ENCODE measurements at regions not wholly inside any gene's neighbourhood (a gene's known extent, or its start where the extent isn't known, plus 50 kb on each side); places are given as distances from the start of the nearest gene placed in this dataset.
"Not testable (repeated sequence)": the region's sequence is repeated elsewhere in the genome, so short reads cannot be mapped to it uniquely, and the experiment has no call there.

DNA sequence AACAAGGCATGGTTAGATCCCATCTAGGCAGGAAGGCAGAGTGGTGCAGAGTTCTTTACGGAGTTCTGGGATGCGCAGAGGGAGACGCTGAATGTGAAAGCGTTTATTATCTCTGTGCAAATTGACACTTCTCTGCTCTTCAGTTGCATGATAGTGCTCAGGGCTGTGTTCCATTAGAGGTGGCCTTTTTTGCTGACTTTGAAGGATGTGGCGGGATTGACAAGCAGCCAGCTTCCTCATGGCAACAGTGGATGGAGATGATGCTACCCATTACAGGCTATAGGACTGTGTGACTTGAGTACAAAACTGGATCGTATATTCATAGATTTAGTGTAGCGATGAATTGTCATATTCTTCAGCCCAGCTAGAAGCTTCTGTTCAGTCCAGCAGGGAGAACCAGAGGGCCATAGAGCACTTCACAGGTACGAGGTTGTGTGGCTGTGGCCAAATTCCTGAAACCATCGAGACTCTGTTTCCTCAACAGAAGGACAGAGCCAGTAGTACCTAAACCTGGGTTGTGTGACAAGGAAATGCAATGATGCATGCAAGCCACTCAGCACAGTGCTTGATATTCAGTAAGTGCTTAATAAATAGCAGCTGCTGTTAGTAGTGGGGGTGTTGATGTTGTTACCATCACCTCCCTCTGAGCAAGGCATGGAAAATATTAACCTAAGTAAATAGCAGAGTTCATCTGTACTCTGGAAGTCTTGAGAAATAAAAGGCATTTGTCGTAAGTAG, 430.0 kb upstream of the KAZN start:
- TF ChIP-seq, protein P1, sequence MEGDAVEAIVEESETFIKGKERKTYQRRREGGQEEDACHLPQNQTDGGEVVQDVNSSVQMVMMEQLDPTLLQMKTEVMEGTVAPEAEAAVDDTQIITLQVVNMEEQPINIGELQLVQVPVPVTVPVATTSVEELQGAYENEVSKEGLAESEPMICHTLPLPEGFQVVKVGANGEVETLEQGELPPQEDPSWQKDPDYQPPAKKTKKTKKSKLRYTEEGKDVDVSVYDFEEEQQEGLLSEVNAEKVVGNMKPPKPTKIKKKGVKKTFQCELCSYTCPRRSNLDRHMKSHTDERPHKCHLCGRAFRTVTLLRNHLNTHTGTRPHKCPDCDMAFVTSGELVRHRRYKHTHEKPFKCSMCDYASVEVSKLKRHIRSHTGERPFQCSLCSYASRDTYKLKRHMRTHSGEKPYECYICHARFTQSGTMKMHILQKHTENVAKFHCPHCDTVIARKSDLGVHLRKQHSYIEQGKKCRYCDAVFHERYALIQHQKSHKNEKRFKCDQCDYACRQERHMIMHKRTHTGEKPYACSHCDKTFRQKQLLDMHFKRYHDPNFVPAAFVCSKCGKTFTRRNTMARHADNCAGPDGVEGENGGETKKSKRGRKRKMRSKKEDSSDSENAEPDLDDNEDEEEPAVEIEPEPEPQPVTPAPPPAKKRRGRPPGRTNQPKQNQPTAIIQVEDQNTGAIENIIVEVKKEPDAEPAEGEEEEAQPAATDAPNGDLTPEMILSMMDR (IDR thresholded peaks at IDR 0.05; ENCODE audit: low read depth, low read length, missing control alignments) = no peak
- no peak overlapping the region for H3K4me3 ChIP-seq (ENCODE audit: low read depth, low read length)
- no peak for DNase-seq (ENCODE audit: low read depth)
- in situ Hi-C loops (cut with HindIII; ENCODE audit: low sequenced_read_pairs) = no loop called here

DNA sequence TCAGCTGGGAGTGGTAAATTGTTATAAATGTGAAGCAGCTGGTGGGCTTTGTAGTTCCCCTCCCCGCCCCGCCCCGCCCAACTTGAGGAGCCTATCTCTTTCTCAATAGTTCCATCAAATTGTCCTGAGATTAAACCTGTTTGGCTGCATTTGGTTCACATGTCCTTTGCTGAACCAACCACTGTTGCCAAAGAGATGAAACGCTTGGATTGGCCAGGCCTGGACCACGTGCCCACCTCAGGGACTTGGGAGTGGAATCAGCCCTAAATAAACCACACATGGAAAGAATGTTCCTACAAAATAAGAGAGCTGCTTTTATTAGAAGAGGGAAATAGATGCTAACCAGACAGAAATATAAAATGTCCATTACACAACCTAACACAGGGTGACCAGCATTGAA, 424.9 kb upstream of the KAZN start:
- no peak overlapping the region for H3K4me3 ChIP-seq (ENCODE audit: low read depth, low read length)
- TF ChIP-seq, protein P1 (IDR thresholded peaks at IDR 0.05; ENCODE audit: low read depth, low read length, missing control alignments) = no peak
- no peak for DNase-seq (ENCODE audit: low read depth)
- in situ Hi-C loops (cut with HindIII; ENCODE audit: low sequenced_read_pairs) = no loop called here

DNA sequence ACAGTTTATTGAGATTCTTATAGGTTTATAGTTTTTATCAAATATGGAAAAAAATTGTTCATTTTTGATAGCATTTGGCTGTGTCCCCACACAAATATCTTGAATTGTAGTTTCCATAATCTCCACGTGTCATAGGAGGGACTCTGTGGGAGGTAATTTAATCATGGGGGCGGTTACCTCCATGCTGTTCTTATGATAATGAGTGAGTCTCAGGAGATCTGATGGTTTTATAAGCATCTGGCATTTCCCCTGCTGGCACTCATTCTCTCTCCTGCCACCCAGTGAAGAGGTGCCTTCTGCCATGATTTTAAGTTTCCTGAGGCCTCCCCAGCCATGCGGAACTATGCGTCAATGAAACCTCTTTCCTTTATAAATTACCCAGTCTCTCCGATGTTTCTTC, 420.6 kb upstream of the KAZN start:
- DNase-seq (ENCODE audit: low read depth); H3K4me3 ChIP-seq (ENCODE audit: low read depth, low read length); in situ Hi-C loops (cut with HindIII; ENCODE audit: low sequenced_read_pairs): not testable (repeated sequence)

DNA sequence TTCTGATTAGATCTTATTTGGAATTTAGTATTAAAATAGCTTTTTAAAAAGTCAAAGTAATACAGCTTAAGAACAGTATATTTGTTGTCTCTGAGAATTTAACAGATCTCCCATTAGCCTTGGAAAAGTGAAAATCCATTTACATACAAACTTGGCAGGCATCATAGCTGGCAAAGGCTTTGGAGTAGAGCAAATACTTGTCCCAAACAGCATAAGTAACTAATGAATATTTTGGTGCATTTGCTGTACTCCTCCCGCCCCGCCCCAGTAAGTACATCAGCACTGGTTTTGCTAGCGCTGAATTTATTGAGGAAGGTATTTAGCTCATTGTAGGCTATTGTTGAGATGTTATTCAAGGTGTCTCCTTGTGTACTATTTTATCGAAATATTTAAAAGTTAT, 417.7 kb upstream of the KAZN start:
- TF ChIP-seq, protein P1 (IDR thresholded peaks at IDR 0.05; ENCODE audit: low read depth, low read length, missing control alignments) = no peak
- in situ Hi-C loops (cut with HindIII; ENCODE audit: low sequenced_read_pairs) = no loop called here
- DNase-seq (ENCODE audit: low read depth) = peak; percentile 9
- H3K4me3 ChIP-seq (ENCODE audit: low read depth, low read length) = no peak overlapping the region

DNA sequence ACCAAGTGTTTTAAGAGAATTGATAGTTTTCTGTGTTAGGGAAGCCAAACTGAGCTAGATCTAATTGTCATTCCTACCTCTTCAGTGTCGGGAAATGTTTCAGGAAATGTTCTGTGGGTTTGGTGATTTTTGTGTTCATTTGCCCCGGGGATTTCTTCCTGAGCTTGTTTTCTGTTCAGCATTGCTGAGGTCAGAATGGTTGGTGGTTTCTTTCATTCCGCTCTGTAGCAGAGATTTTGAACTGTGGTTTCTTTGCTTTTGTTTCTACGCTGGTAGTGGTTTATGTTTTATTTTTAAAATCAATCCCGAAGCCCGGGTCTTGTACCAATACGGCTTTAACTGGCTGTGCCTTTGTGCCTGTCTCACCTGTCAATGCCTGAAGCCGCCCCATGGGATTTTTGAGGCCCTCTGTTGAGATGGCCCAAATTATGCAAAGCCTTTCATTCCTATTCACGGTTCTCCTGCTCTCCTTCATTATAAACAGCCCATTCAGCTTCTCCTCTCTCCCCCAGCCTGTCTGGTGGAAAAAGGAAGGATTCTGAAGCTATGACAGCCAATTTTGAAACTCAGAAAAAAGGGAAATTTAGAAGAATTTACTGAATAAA, 417.2 kb upstream of the KAZN start:
- peak; percentile 76 for DNase-seq (ENCODE audit: low read depth)
- H3K4me3 ChIP-seq (ENCODE audit: low read depth, low read length) = no peak overlapping the region
- in situ Hi-C loops (cut with HindIII; ENCODE audit: low sequenced_read_pairs) = no loop called here
- TF ChIP-seq, protein P1 (IDR thresholded peaks at IDR 0.05; ENCODE audit: low read depth, low read length, missing control alignments) = no peak

DNA sequence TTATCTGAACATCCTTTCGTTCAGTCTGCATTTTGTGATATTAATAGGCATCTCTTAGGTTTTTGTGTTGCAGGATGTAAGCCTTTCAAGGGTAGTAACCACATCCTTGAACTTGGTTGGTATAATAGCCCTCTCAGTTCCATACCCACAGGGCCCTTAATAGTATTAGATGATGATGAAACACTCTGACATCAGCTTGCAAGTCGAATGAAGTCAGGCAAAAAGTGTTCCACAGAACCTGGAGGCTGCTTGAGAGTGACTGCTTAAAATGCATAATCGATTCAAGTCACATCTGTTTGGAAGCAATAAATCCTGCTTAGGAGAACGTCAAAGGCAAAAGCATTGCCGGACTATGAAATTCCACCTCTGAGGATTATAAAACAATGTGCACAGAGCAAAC, 415.6 kb upstream of the KAZN start:
- in situ Hi-C loops (cut with HindIII; ENCODE audit: low sequenced_read_pairs) = no loop called here
- TF ChIP-seq, protein P1 (IDR thresholded peaks at IDR 0.05; ENCODE audit: low read depth, low read length, missing control alignments) = no peak
- no peak overlapping the region for H3K4me3 ChIP-seq (ENCODE audit: low read depth, low read length)
- DNase-seq (ENCODE audit: low read depth) = no peak

DNA sequence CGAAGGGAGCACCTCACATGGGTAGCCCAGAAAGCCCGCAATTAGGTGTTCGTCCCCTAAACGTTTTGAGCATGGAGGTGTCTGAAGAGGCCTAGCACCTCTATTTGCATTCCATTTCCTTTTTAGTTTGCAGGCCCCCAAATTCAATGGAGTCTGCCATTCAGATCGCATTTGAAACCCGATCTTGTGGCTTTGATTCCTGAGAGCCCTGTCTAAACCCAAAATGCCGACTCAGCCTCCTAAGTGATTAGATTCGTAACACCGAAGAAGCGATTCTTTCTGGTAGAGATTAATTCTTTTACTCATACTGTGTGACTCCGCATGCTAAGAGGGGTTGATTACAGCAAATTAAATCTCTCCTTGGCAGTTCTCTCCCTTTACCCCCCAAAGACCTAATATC, 415.2 kb upstream of the KAZN start:
- in situ Hi-C loops (cut with HindIII; ENCODE audit: low sequenced_read_pairs) = no loop called here

More for the DNA sequence above, 415.2 kb upstream of the KAZN start:
- DNase-seq (ENCODE audit: low read depth) = no peak
- TF ChIP-seq, protein P1 (IDR thresholded peaks at IDR 0.05; ENCODE audit: low read depth, low read length, missing control alignments) = no peak
- H3K4me3 ChIP-seq (ENCODE audit: low read depth, low read length) = no peak overlapping the region
